Ishikawa (cell line): ENCODE measurements at regions not wholly inside any gene's neighbourhood (a gene's known extent, or its start where the extent isn't known, plus 50 kb on each side); places are given as distances from the start of the nearest gene placed in this dataset.

Experiments
- CEBPB ChIP-seq: IDR thresholded peaks from 2 replicates; pipeline ENCODE4 v1.6.1; 2012
- CREB1 ChIP-seq: IDR thresholded peaks from 2 replicates; pipeline ENCODE4 v1.6.1; 2012; ENCODE audit warnings: low read depth
- EGR1 ChIP-seq: IDR thresholded peaks from 2 replicates; pipeline ENCODE4 v1.6.1; 2012
- EP300 ChIP-seq: IDR thresholded peaks from 2 replicates; pipeline ENCODE4 v1.6.1; 2012; ENCODE audit warnings: borderline replicate concordance
- FOXM1 ChIP-seq: IDR thresholded peaks from 2 replicates; pipeline ENCODE4 v1.6.1; 2012; ENCODE audit warnings: low read depth, borderline replicate concordance
- MAX ChIP-seq: IDR thresholded peaks from 2 replicates; pipeline ENCODE4 v1.6.1; 2012
- NFIC ChIP-seq: IDR thresholded peaks from 2 replicates; pipeline ENCODE4 v1.6.1; 2012
- RAD21 ChIP-seq: IDR thresholded peaks from 2 replicates; pipeline ENCODE4 v1.6.1; 2012; ENCODE audit warnings: low read depth
- REST ChIP-seq: IDR thresholded peaks from 2 replicates; pipeline ENCODE4 v1.6.1; 2012; ENCODE audit warnings: low read depth, mild to moderate bottlenecking
- TAF1 ChIP-seq: IDR thresholded peaks from 2 replicates; pipeline ENCODE4 v1.6.1; 2012; ENCODE audit warnings: low read depth, mild to moderate bottlenecking
- TCF12 ChIP-seq: IDR thresholded peaks from 2 replicates; pipeline ENCODE4 v1.6.1; 2012; ENCODE audit warnings: low read depth
- TEAD4 ChIP-seq: IDR thresholded peaks from 2 replicates; pipeline ENCODE4 v1.6.1; 2012
- USF1 ChIP-seq: IDR thresholded peaks from 2 replicates; pipeline ENCODE4 v1.6.1; 2012
- YY1 ChIP-seq: IDR thresholded peaks from 2 replicates; pipeline ENCODE4 v1.6.1; 2012; ENCODE audit warnings: low read depth
- ZBTB7A ChIP-seq: IDR thresholded peaks from 2 replicates; pipeline ENCODE4 v1.6.1; 2012; ENCODE audit warnings: low read depth

- TF ChIP-seq TEAD4: no peak
- no peak for TF ChIP-seq FOXM1
- no peak for TF ChIP-seq CEBPB
- TF ChIP-seq NFIC: no peak
- no peak for TF ChIP-seq USF1
- TF ChIP-seq CREB1: no peak
Measured at GRCh38 chrX:40168480-40169011, 70.8 kb upstream of the BCOR start.

GRCh38 chrX:40167850-40168479 lies 70.2 kb upstream of the BCOR start:
- TF ChIP-seq CREB1: no peak
- TF ChIP-seq EP300: no peak
- TF ChIP-seq TCF12: no peak
- no peak for TF ChIP-seq ZBTB7A
- no peak for TF ChIP-seq RAD21
- no peak for TF ChIP-seq EGR1
- TF ChIP-seq TAF1: no peak
- TF ChIP-seq NFIC: no peak
- no peak for TF ChIP-seq FOXM1
- no peak for TF ChIP-seq YY1
- TF ChIP-seq USF1: no peak
- no peak for TF ChIP-seq REST
- no peak for TF ChIP-seq CEBPB
- TF ChIP-seq MAX: no peak
- TF ChIP-seq TEAD4: no peak

- no peak for TF ChIP-seq NFIC
- TF ChIP-seq TEAD4: no peak
- TF ChIP-seq REST: no peak
- no peak for TF ChIP-seq EGR1
- no peak for TF ChIP-seq CREB1
- no peak for TF ChIP-seq YY1
- no peak for TF ChIP-seq FOXM1
- TF ChIP-seq MAX: no peak
- no peak for TF ChIP-seq TAF1
- no peak for TF ChIP-seq ZBTB7A
- TF ChIP-seq TCF12: no peak
- no peak for TF ChIP-seq CEBPB
- TF ChIP-seq USF1: no peak
Measured at GRCh38 chrX:40167233-40167849, 69.6 kb upstream of the BCOR start.

- TF ChIP-seq TCF12: no peak
- TF ChIP-seq NFIC: no peak
Measured at GRCh38 chrX:40166582-40166981, 68.8 kb upstream of the BCOR start.

- TF ChIP-seq NFIC (no peak), RAD21 (no peak), USF1 (no peak), TAF1 (no peak), TEAD4 (no peak), CREB1 (no peak)
Measured at GRCh38 chrX:40165861-40166260, 68.1 kb upstream of the BCOR start.
